Right atrium auricular region (tissue), 2 donors: ENCODE measurements at regions not wholly inside any gene's neighbourhood (a gene's known extent, or its start where the extent isn't known, plus 50 kb on each side); places are given as distances from the start of the nearest gene placed in this dataset.

Experiments used
- DNase-seq: peaks from one replicate; pipeline ENCODE4 v3.0.0-alpha.2; 2019; ENCODE audit warnings: low spot score
- H3K27ac ChIP-seq, 2 donors: fragments of 200-600 bp; sonication (generic); 1 replicate in 1 of 2; 2 replicates in 1 of 2; pipeline ENCODE4 v1.5.1; 2016 to 2019
- H3K27me3 ChIP-seq, 2 donors: fragments of 200-600 bp; sonication (generic); one replicate each; pipeline versions ENCODE4 v1.5.1 to v1.6.0; 2017 to 2019
- H3K36me3 ChIP-seq: fragments of 200-600 bp; sonication (generic); one replicate; pipeline ENCODE4 v1.5.1; 2016
- H3K4me1 ChIP-seq, 2 donors: fragments of 200-600 bp; sonication (generic); one replicate each; pipeline versions ENCODE4 v1.5.1 to v1.6.0; 2017 to 2019
- H3K4me3 ChIP-seq, 2 donors: fragments of 200-600 bp; sonication (generic); 1 replicate in 1 of 2; 2 replicates in 1 of 2; pipeline ENCODE4 v1.5.1; 2017 to 2019; ENCODE audit warnings: mild to moderate bottlenecking in 1 of 2, moderate library complexity in 1 of 2
- H3K9me3 ChIP-seq, 2 donors: fragments of 200-600 bp; sonication (generic); one replicate each; pipeline ENCODE4 v1.5.1; 2019
- TF ChIP-seq, protein P1 (sequence below), 2 donors: fragments of 200-600 bp; sonication (generic); IDR thresholded peaks; one replicate each; pipeline ENCODE4 v1.5.1; 2019; ENCODE audit warnings: antibody characterized with exemption in 2 of 2

DNA sequence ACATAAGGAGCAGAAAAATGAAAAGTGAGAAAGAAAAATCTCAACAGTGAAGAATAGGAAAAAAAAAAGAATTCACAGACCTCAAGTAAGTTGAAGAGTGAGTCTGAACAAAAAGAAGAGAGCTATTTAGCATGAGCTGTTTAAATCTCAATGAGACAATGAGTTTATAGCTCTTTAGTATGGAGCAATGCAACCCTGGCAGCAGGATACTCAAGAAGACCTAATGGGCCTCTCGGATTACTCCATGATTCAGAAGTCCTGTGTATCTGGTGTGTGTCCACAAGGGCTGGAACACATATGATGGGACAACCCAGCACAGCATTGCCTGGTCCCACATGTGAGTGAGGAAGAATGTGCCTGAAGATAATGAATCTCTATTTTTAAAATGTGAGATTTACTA lies 563.1 kb upstream of the INTU start:
- no peaks in the 10 kb centered on the region for H3K4me1 ChIP-seq
- no peaks in the 10 kb centered on the region for H3K27me3 ChIP-seq
- DNase-seq, result no peak
- H3K27ac ChIP-seq, result no peak overlapping the region
- H3K36me3 ChIP-seq, result no peaks in the 10 kb centered on the region
- H3K4me3 ChIP-seq, result no peak overlapping the region
- no peaks in the 10 kb centered on the region for H3K9me3 ChIP-seq
- TF ChIP-seq, protein P1, sequence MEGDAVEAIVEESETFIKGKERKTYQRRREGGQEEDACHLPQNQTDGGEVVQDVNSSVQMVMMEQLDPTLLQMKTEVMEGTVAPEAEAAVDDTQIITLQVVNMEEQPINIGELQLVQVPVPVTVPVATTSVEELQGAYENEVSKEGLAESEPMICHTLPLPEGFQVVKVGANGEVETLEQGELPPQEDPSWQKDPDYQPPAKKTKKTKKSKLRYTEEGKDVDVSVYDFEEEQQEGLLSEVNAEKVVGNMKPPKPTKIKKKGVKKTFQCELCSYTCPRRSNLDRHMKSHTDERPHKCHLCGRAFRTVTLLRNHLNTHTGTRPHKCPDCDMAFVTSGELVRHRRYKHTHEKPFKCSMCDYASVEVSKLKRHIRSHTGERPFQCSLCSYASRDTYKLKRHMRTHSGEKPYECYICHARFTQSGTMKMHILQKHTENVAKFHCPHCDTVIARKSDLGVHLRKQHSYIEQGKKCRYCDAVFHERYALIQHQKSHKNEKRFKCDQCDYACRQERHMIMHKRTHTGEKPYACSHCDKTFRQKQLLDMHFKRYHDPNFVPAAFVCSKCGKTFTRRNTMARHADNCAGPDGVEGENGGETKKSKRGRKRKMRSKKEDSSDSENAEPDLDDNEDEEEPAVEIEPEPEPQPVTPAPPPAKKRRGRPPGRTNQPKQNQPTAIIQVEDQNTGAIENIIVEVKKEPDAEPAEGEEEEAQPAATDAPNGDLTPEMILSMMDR (IDR thresholded peaks at IDR 0.05), result no peak

DNA sequence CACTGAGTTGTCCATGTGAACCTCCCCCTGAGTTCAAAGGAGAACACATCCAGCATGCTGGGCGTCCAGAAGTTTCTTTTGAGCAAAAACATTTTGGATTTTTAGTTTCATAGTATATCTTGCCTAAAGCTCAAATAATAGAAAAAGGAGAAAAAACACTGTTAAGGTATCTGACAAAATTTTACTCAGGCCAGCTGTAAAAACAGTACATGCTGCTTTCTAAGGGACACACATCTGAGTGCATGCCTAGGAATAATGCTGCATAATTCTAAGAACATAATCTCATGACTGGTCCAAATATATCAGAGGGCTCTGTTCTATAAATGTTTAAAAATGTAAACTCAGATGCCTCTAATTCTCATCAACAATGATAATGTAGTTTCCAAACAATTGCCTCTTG lies 561.3 kb upstream of the INTU start:
- TF ChIP-seq, protein P1 (IDR thresholded peaks at IDR 0.05), result no peak
- H3K4me1 ChIP-seq, result no peaks in the 10 kb centered on the region
- no peak overlapping the region for H3K4me3 ChIP-seq
- no peak overlapping the region for H3K27ac ChIP-seq
- H3K9me3 ChIP-seq, result no peaks in the 10 kb centered on the region
- DNase-seq, result no peak
- H3K36me3 ChIP-seq, result no peaks in the 10 kb centered on the region
- no peaks in the 10 kb centered on the region for H3K27me3 ChIP-seq

DNA sequence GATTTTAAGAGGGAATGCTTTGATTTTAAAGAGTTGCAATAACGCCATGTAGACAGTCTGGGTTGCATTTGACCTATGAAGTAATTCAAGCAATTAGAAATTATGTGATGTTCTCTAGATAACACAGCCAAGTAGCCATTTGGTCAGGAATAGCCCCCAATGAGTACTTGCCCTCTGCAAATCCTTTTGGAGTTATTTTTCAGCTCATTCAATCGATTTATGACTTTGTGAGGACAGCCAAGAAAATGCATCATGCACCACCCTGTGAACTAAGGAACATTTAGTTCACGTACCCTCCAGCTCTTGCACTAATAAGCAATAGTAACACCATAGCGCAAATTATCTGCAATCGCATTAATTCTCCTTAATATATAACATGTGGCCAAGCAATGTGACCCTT lies 552.6 kb upstream of the INTU start:
- Histone ChIP-seq H3K4me3 (no peak overlapping the region), H3K27me3 (no peaks in the 10 kb centered on the region), H3K27ac (no peak overlapping the region), H3K4me1 (no peaks in the 10 kb centered on the region), H3K9me3 (no peaks in the 10 kb centered on the region), H3K36me3 (no peaks in the 10 kb centered on the region)
- no peak for DNase-seq
- TF ChIP-seq, protein P1 (IDR thresholded peaks at IDR 0.05), result no peak

DNA sequence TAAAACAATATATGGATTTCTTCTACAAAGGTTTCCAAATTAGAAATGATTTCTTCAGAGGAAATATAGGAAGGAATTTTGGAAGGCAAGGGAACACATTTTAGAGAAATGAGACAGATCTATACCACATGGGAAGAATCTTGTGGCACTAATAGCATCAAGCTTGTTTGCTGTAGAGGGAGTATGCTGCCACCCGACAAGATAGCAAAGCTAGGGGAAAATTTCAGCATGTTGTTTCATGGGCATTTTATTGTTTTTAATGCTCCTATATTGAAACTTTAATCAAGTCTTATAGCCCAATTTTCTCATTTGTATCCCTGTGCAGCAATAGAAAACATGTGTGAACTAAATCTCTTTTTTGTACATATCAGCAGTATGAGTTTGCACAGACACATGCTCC lies 551.7 kb upstream of the INTU start:
- Histone ChIP-seq H3K36me3 (no peaks in the 10 kb centered on the region), H3K9me3 (no peaks in the 10 kb centered on the region), H3K27ac (no peak overlapping the region), H3K4me1 (no peaks in the 10 kb centered on the region), H3K27me3 (no peaks in the 10 kb centered on the region), H3K4me3 (no peak overlapping the region)
- TF ChIP-seq, protein P1 (IDR thresholded peaks at IDR 0.05), result no peak
- no peak for DNase-seq

DNA sequence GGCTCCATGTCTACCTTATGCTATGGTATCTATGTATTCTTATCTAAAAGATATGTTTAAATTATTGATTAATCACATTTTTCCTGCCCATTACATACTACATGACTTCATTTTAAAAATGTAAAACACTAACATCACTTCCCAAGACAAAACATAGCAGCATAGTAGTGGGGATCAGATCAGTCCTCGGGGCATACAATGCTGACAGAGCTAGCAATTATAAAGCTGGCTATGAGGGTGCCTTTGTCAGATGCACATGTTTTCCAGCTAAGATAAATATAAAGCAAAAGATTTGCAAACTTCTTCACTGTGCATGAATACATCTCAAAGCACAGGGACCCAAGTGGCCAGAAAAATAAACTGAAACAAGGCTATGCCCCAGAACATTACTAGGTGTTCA lies 549.8 kb upstream of the INTU start:
- Histone ChIP-seq H3K4me3 (no peak overlapping the region), H3K4me1 (no peaks in the 10 kb centered on the region), H3K36me3 (no peaks in the 10 kb centered on the region), H3K27ac (no peak overlapping the region), H3K27me3 (no peaks in the 10 kb centered on the region), H3K9me3 (no peaks in the 10 kb centered on the region)
- TF ChIP-seq, protein P1 (IDR thresholded peaks at IDR 0.05), result no peak
- no peak for DNase-seq

DNA sequence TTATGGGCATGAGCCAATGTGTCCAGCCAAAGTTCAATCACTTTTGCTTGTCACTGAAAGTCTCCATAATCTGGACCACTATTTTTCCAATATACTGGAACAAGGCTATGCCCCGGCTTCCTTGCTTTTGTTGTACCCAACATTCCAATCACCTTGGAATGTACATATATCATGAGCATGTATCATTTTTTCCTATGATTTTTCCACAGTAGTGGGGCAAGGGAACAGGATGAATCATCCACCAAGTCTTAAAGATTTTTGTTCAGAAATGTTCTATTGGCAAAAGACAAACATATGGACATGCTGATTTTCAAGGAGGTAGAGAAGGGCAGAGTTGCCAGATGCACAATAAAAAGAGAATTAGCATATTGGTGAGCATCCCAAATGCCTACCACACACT lies 548.1 kb upstream of the INTU start:
- no peaks in the 10 kb centered on the region for H3K36me3 ChIP-seq

More for the DNA sequence above, 548.1 kb upstream of the INTU start:
- Histone ChIP-seq H3K27me3 (no peaks in the 10 kb centered on the region), H3K4me1 (no peaks in the 10 kb centered on the region), H3K4me3 (no peak overlapping the region), H3K27ac (no peak overlapping the region), H3K9me3 (no peaks in the 10 kb centered on the region)
- TF ChIP-seq, protein P1 (IDR thresholded peaks at IDR 0.05), result no peak
- no peak for DNase-seq
